Sigmoid colon (tissue), 4 donors: ENCODE measurements at regions not wholly inside any gene's neighbourhood (a gene's known extent, or its start where the extent isn't known, plus 50 kb on each side); places are given as distances from the start of the nearest gene placed in this dataset.
"Not testable (repeated sequence)": the region's sequence is repeated elsewhere in the genome, so short reads cannot be mapped to it uniquely, and the experiment has no call there.

Experiments used
- POLR2A ChIP-seq, 2 donors: fragments of 450-650 bp; IDR thresholded peaks; one replicate each; pipeline ENCODE4 v1.6.1; 2016; ENCODE audit warnings: antibody characterized with exemption in 2 of 2, mild to moderate bottlenecking in 2 of 2, moderate library complexity in 2 of 2
- POLR2AphosphoS5 ChIP-seq, 4 donors: sonication (generic); formaldehyde crosslinking; IDR thresholded peaks; one replicate each; pipeline ENCODE4 v1.6.1; 2017; ENCODE audit warnings: antibody characterized with exemption in 4 of 4
- TF ChIP-seq, protein P1 (sequence below), 4 experiments: fragments of 450-650 bp in 3 of 4; fragments of 200-600 bp in 1 of 4; IDR thresholded peaks; one replicate each; pipeline ENCODE4 v1.5.1; 2016 to 2019; ENCODE audit warnings: antibody characterized with exemption in 4 of 4, mild to moderate bottlenecking in 3 of 4, moderate library complexity in 2 of 4

DNA sequence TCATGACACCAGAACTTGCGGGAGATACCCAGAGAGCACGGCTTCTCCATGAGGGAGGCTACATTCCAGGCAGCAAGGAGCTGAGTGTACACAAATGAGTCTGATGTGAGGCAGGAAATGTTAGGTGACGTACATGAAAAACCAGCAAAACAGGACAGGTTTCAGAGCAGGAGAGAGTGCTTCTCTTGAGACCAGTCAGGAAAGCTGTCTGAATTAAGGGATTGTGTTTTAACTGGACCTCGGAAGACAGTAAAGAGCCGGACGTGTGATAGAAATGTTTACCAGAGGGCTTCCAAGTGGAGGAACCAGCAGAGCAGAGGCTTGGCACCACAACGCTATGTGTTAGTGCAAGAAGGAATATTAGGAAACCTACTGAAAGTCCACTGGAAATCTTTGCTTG, 90.4 kb upstream of the MRPS9 start:
- not testable (repeated sequence) for TF ChIP-seq POLR2A, POLR2AphosphoS5 (IDR thresholded peaks at IDR 0.05)
- TF ChIP-seq, protein P1, sequence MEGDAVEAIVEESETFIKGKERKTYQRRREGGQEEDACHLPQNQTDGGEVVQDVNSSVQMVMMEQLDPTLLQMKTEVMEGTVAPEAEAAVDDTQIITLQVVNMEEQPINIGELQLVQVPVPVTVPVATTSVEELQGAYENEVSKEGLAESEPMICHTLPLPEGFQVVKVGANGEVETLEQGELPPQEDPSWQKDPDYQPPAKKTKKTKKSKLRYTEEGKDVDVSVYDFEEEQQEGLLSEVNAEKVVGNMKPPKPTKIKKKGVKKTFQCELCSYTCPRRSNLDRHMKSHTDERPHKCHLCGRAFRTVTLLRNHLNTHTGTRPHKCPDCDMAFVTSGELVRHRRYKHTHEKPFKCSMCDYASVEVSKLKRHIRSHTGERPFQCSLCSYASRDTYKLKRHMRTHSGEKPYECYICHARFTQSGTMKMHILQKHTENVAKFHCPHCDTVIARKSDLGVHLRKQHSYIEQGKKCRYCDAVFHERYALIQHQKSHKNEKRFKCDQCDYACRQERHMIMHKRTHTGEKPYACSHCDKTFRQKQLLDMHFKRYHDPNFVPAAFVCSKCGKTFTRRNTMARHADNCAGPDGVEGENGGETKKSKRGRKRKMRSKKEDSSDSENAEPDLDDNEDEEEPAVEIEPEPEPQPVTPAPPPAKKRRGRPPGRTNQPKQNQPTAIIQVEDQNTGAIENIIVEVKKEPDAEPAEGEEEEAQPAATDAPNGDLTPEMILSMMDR (IDR thresholded peaks at IDR 0.05): not testable (repeated sequence)
